ENCODE measurements at regions not wholly inside any gene's neighbourhood (a gene's known extent, or its start where the extent isn't known, plus 50 kb on each side); places are given as distances from the start of the nearest gene placed in this dataset.

DNA sequence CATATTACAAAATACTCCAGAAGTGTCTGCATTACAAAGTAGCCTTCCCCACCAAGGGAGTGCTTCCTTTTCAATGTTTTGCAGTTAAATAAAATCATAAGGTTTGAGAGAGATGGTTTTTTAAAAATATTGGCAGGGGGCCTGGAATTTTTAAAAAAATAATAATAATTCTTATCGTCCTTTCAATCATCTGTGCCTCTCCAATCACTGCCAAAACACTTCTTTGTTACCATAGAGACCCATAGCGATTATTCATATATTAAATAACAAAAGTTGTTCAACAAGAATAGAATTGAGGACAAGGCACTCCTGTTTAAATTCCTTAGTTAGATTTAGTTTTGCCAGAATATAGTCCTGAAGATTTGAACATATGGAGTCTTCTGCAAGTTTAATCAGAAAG, 203.1 kb downstream of the FAT4 start:
- DNase-seq: no peak

- no peak for DNase-seq
These were observed 203.5 kb downstream of the FAT4 start for GRCh38 chr4:125518281-125518680.

DNA sequence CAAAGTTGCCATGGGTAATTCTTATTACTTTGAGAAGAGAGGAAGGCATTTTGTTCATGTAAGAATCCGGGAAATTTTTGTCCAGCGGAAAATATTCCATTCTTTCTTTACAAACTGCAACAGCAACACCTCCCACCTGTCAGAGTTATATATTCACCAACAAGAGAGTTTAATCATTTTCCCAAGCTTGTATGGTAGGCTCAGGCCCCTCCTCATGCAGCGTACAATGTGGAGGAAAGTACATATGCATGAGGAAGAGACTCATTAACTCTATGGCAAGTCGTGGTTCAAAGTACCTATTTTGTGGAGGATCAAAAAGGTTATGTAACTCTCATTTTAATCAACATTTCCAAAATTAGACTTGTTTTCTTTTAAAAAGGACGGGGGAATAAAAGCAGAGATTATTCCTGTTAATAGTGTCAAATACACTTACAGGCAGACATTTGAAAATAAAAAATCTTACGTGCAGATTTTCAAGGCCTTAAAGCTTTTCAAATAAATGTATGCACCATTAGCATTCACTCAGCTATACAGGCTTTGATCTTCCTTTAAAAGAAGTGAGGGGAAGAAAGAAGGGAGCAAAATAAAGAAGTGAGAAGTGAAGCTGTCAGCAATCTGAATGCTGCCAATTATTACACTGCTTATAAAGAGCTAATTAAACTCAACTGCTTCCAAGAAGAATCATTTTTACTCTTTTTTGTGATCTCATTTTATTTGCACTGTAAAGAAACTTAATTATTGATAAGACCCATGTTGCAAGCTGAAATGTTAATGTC, 204.8 kb downstream of the FAT4 start:
- no peak for DNase-seq

GRCh38 chr4:125520258-125520990, 205.7 kb downstream of the FAT4 start:
- DNase-seq: no peak

- DNase-seq: no peak
These were observed 207.8 kb downstream of the FAT4 start for GRCh38 chr4:125522588-125522987.

GRCh38 chr4:125522992-125523391, 208.2 kb downstream of the FAT4 start:
- no peak for DNase-seq

- no peak for DNase-seq
These were observed 211.7 kb downstream of the FAT4 start for GRCh38 chr4:125526420-125526819.

DNA sequence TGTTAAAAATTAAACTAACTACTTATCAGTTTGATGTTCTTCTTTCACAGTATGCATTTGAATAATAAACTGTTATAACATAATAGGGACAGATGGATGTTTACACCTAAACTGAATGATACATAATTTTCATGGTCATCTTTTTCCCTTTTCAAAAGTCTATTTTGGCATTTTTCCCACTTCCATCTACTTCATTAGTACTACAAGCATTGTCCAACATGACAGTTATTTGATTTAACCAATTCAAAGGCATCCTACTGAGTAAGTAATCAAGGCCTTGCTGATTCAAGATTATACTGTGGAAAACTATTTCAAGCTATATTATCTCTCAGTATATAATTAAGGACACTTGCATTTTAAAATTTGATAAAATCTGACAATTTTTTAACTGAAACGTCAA, 212.9 kb downstream of the FAT4 start:
- no peak for DNase-seq

GRCh38 chr4:125529071-125529470, 214.3 kb downstream of the FAT4 start:
- DNase-seq: no peak

GRCh38 chr4:125538670-125539069, 223.9 kb downstream of the FAT4 start:
- DNase-seq: no peak

DNA sequence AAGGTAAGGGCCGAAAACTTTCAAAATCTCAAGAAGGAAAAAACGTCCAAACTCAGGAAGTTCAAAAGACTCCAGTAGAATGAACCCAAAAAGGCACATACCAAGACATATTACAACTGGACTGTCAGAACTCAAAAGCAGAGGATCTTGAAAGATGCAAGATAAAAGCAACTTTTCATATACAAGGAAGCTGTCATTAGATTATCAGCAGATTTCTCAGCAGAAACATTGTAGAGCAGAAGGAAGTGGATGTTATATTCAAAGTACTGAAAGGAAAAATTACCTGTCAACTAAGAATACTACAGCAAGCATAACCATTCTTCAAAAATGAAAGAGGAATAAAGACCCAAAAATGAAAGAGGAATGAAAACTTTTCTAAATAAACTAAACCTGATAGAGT, 224.9 kb downstream of the FAT4 start:
- no peak for DNase-seq

DNA sequence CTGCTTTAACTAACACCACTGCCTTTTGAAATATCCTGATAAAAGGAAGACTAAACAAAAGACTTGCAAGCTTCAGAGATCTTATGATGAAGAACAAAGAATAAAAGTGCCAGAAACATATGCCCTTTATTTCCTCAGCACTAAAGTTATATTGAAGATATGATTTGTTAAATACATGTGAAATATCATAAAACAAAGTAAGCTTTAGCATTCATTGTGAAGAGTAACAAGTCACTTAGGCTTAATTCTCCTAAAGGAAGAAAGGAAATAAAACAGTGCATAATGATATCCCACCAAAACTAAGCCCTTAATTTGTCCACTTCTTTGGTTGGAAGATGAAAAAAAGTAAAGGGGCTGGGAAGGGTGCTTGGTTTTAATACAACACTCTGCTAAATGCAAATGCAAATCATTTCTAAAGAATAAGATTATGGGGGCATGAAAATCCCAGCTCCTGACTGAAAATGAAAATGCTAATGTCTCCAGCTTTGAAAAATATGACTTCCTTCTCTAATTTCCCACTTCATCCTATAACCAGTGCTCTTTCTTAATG, 227.2 kb downstream of the FAT4 start:
- no peak for DNase-seq

GRCh38 chr4:125546272-125546671, 231.5 kb downstream of the FAT4 start:
- no peak for DNase-seq

GRCh38 chr4:125547836-125548235, 233.1 kb downstream of the FAT4 start:
- DNase-seq: no peak

DNA sequence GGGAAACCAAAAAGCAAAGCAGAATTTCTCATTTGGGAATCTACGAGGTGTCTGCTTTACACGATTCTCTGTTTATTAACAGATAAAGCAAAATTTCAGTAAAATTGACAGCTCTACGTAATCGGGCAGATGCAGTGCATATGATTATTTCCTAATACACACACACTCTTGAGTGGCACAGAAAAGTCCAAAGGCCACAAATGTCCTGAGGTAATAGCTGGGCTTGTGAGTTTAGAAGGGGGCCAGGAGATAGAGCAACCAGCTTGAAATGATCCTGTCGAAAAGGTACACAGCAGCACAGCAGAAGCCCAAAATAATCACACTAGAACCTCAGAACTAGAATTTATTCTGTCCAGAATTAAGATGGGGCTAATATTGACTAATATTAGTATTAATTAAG, 236.0 kb downstream of the FAT4 start:
- no peak for DNase-seq

- no peak for DNase-seq
These were observed 236.7 kb downstream of the FAT4 start for GRCh38 chr4:125551466-125551865.

DNA sequence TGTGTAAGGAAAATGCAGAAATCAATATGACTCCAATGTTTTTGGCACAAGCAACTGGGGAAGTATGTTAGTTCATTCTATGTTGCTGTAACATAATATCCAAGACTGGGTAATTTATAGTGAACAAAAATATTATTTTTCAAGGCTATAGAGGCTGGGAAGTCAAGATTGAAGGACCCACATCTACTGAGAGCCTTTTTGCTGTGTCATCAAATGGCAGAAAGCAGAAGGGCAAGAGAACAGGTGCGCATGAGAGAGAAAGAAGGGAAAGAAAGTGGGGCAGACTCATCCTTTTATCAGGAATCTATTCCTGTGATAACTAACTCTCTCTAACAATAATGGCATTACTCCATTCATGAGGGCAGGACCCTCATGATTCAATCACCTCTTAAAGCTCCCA, 237.2 kb downstream of the FAT4 start:
- no peak for DNase-seq

- DNase-seq: no peak
These were observed 257.8 kb downstream of the FAT4 start for GRCh38 chr4:125572601-125573000.

GRCh38 chr4:125573368-125573767, 258.6 kb downstream of the FAT4 start:
- DNase-seq: no peak

DNA sequence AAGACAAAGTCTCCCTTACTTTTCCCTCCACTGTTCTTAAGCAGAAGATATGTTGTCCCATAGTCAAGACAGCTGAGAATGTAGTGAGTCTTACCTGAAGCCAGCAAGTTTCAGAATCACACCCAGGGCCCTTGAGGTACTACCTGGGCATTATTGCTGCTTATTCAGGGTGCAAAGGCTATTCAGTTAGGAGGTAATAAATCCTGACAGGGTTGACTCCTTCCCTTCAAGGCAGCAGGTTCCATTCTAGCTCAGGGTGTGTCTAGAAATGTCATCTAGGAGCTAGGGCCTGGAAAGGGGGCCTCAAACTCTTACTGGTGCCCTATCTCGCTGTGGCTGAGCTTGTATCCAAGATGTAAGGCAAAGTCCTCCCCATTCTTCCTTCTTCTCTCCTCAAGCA, 259.0 kb downstream of the FAT4 start:
- DNase-seq: no peak

GRCh38 chr4:125582302-125582701, 267.5 kb downstream of the FAT4 start:
- no peak for DNase-seq

GRCh38 chr4:125590158-125590557, 275.4 kb downstream of the FAT4 start:
- DNase-seq: no peak

DNA sequence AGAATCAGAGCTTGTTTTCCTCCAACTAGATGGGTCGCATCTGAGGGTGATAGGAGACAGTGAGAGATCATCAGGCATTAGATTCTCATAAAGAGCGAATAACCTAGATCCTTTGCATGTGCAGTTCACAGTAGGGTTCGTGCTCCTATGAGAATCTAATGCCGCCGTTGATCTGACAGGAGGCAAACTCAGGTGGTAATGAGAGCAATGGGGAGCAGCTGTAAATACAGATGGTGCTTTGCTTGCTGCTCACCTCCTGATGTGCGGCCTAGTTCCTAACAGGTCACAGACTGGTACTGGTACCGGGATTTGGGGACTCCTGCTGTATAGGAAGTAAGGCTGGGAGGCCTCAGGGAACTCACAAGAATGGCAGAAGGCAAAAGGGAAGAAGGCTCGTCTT, 276.5 kb downstream of the FAT4 start:
- DNase-seq: no peak

DNA sequence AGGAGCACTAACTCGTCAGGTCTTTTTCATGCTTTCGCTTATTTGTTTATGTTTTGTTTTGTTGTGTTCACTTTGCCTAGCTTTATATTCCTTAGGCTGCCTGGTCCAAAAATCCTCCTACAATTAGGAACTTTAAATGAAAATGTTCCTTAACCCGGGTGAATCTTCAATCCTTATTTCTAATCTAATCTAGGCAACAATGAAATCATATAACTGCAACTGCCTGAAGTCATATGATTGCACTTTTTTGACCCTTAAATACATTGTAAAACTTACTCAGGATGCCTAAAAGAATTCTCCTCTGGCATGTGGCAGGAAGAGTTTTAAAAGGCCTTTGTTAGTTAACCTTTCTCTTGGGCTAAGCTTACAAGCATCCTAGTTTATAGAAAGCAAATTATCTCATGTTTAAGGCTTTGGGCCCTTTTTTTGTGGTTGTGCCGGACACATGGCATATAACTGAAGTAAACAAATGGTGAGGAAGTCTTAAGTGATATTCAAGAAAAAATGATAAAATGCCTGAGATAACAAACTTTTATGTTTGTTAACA, 279.4 kb downstream of the FAT4 start:
- DNase-seq: no peak
